ENCODE measurements at regions not wholly inside any gene's neighbourhood (a gene's known extent, or its start where the extent isn't known, plus 50 kb on each side); places are given as distances from the start of the nearest gene placed in this dataset.

- TF ChIP-seq AEBP2 (tag by site-specific recombination; IDR thresholded peaks at IDR 0.05; ENCODE audit: borderline replicate concordance) (no peak), TRIM28 (IDR thresholded peaks at IDR 0.05; ENCODE audit: borderline replicate concordance, low read length) (no peak), ZBTB1 (tag by site-specific recombination; IDR thresholded peaks at IDR 0.05) (no peak), ZNF221 (tag by site-specific recombination; IDR thresholded peaks at IDR 0.05; ENCODE audit: borderline replicate concordance) (no peak), ZBTB20 (tag by site-specific recombination; IDR thresholded peaks at IDR 0.05) (no peak), ZBTB8A (tag by site-specific recombination; IDR thresholded peaks at IDR 0.05) (no peak)
These were observed 237.6 kb downstream of the TDRD15 start (continued) for GRCh38 chr2:21361384-21361783.

GRCh38 chr2:21361957-21362486, 238.3 kb downstream of the TDRD15 start:
- Histone ChIP-seq H3K9me3 (ENCODE audit: control insufficient read depth, insufficient read depth, low read depth, low read length) (no peaks in the 10 kb centered on the region), H3K4me1 (ENCODE audit: control insufficient read depth, insufficient read depth, low read length) (no peaks in the 10 kb centered on the region), H3K4me3 (ENCODE audit: low read depth, low read length) (no peak overlapping the region), H3K27ac (ENCODE audit: extremely low read depth, low read depth, low read length) (no peak overlapping the region), H3K36me3 (ENCODE audit: control insufficient read depth in 2 of 2, insufficient read depth in 1 of 2, low read length in 2 of 2) (no peaks in the 10 kb centered on the region)
- ChIA-PET CTCF (no interaction called here), POLR2A (no interaction called here)
- TF ChIP-seq GLI4 (tag by site-specific recombination; IDR thresholded peaks at IDR 0.05), result no peak
- TF ChIP-seq ZNF202 (tag by site-specific recombination; IDR thresholded peaks at IDR 0.05; ENCODE audit: borderline replicate concordance), result no peak
- no peak for TF ChIP-seq ZNF792 (tag by site-specific recombination; IDR thresholded peaks at IDR 0.05)
- TF ChIP-seq ZNF174 (tag by site-specific recombination; IDR thresholded peaks at IDR 0.05), result no peak
- no peak for TF ChIP-seq ZFP69B (tag by site-specific recombination; IDR thresholded peaks at IDR 0.05)
- TF ChIP-seq ZNF529 (tag by site-specific recombination; IDR thresholded peaks at IDR 0.05; ENCODE audit: insufficient replicate concordance), result no peak
- TF ChIP-seq ZNF239 (tag by site-specific recombination; IDR thresholded peaks at IDR 0.05), result no peak
- TF ChIP-seq SP2 (tag by site-specific recombination; IDR thresholded peaks at IDR 0.05), result no peak
- no peak for TF ChIP-seq HIC1 (tag by site-specific recombination; IDR thresholded peaks at IDR 0.05)
- TF ChIP-seq GLIS2 (tag by site-specific recombination; IDR thresholded peaks at IDR 0.05), result no peak
- TF ChIP-seq ZNF10 (tag by site-specific recombination; IDR thresholded peaks at IDR 0.05), result no peak
- TF ChIP-seq ZNF266 (tag by site-specific recombination; IDR thresholded peaks at IDR 0.05; ENCODE audit: low read depth), result no peak
- no peak for TF ChIP-seq ZNF514 (tag by site-specific recombination; IDR thresholded peaks at IDR 0.05)
- no peak for TF ChIP-seq RBAK (tag by site-specific recombination; IDR thresholded peaks at IDR 0.05)

- POLR2A ChIA-PET, result no interaction called here
- no peak overlapping the region for H3K27ac ChIP-seq (ENCODE audit: extremely low read depth, low read depth, low read length)
- no peak overlapping the region for H3K4me3 ChIP-seq (ENCODE audit: low read depth, low read length)
- no peaks in the 10 kb centered on the region for H3K36me3 ChIP-seq (ENCODE audit: control insufficient read depth in 2 of 2, insufficient read depth in 1 of 2, low read length in 2 of 2)
- no peaks in the 10 kb centered on the region for H3K9me3 ChIP-seq (ENCODE audit: control insufficient read depth, insufficient read depth, low read depth, low read length)
- CTCF ChIA-PET, result interaction anchor here (1.9 kb wide), 1 partner anchor 9 kb away, joined by 5 read pairs; no protein-coding TSS in a partner anchor
- TF ChIP-seq ZNF768 (tag by site-specific recombination; IDR thresholded peaks at IDR 0.05) (no peak), ZNF600 (tag by site-specific recombination; IDR thresholded peaks at IDR 0.05) (no peak), ZNF629 (tag by site-specific recombination; IDR thresholded peaks at IDR 0.05) (no peak), BCL11A (tag by site-specific recombination; IDR thresholded peaks at IDR 0.05; ENCODE audit: low read depth) (no peak), ZNF830 (tag by site-specific recombination; IDR thresholded peaks at IDR 0.05; ENCODE audit: low read depth) (no peak)
- no peaks in the 10 kb centered on the region for H3K4me1 ChIP-seq (ENCODE audit: control insufficient read depth, insufficient read depth, low read length)
These were observed 239.6 kb downstream of the TDRD15 start for GRCh38 chr2:21363364-21363763.

Data from HEK293 (cell line).